MV-4-11 (cell line): ENCODE measurements at regions not wholly inside any gene's neighbourhood (a gene's known extent, or its start where the extent isn't known, plus 50 kb on each side); places are given as distances from the start of the nearest gene placed in this dataset.

Experiments
- DNase-seq: peaks from one replicate; lab custom pipeline; 2025; lab: John Stamatoyannopoulos, UW

- DNase-seq, result no peak
These were observed 303.0 kb upstream of the IRX5 start for GRCh38 chr16:54627616-54628015.

- DNase-seq, result no peak
These were observed 307.0 kb upstream of the IRX5 start for GRCh38 chr16:54623636-54624035.

GRCh38 chr16:54620197-54620596, 310.5 kb upstream of the IRX5 start:
- no peak for DNase-seq

GRCh38 chr16:54616610-54617009, 314.1 kb upstream of the IRX5 start:
- no peak for DNase-seq

- DNase-seq, result no peak
These were observed 319.0 kb upstream of the IRX3 start for GRCh38 chr16:54605536-54606066.

- DNase-seq, result no peak
These were observed 316.1 kb upstream of the IRX3 start for GRCh38 chr16:54602666-54603065.

GRCh38 chr16:54597222-54597621, 310.6 kb upstream of the IRX3 start:
- DNase-seq, result no peak

GRCh38 chr16:54595621-54596020, 309.0 kb upstream of the IRX3 start:
- no peak for DNase-seq

- DNase-seq, result no peak
These were observed 308.2 kb upstream of the IRX3 start for GRCh38 chr16:54594601-54595391.

GRCh38 chr16:54591816-54592246, 305.2 kb upstream of the IRX3 start:
- DNase-seq, result no peak

GRCh38 chr16:54590836-54591235, 304.2 kb upstream of the IRX3 start:
- DNase-seq, result no peak

GRCh38 chr16:54589326-54589725, 302.7 kb upstream of the IRX3 start:
- DNase-seq, result no peak

GRCh38 chr16:54588026-54588425, 301.4 kb upstream of the IRX3 start:
- no peak for DNase-seq

- no peak for DNase-seq
These were observed 300.6 kb upstream of the IRX3 start for GRCh38 chr16:54587176-54587515.

- no peak for DNase-seq
These were observed 300.0 kb upstream of the IRX3 start for GRCh38 chr16:54586474-54587175.

GRCh38 chr16:54585998-54586340, 299.4 kb upstream of the IRX3 start:
- DNase-seq, result no peak

- no peak for DNase-seq
These were observed 298.8 kb upstream of the IRX3 start for GRCh38 chr16:54585094-54585997.

GRCh38 chr16:54584121-54584520, 297.5 kb upstream of the IRX3 start:
- DNase-seq, result no peak

- DNase-seq, result no peak
These were observed 296.2 kb upstream of the IRX3 start for GRCh38 chr16:54582631-54583250.

GRCh38 chr16:54579106-54579728, 292.6 kb upstream of the IRX3 start:
- peak; percentile 26 for DNase-seq

GRCh38 chr16:54577651-54578128, 291.1 kb upstream of the IRX3 start:
- DNase-seq, result no peak
